ENCODE measurements at regions not wholly inside any gene's neighbourhood (a gene's known extent, or its start where the extent isn't known, plus 50 kb on each side); places are given as distances from the start of the nearest gene placed in this dataset.

DNA sequence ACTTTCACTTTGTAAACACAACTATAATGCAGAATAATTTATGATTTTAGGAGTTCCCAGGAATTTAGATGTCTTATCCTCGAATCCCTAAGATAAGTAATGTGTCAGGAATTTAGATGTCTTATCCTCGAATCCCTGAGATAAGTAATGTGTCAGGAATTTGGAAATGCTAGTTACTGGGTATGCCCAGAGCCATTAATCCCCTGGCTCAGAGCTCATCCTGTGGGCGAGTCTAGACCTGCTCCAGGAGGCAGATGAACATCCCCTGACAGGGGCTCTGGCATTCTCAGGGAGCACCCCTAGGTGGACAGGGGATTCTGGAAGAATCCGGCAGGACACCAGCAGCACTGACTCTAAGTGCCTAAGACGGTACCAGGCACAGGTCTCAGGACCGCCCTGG, 163.3 kb downstream of the ARRDC4 start:
- TF ChIP-seq, protein P1, sequence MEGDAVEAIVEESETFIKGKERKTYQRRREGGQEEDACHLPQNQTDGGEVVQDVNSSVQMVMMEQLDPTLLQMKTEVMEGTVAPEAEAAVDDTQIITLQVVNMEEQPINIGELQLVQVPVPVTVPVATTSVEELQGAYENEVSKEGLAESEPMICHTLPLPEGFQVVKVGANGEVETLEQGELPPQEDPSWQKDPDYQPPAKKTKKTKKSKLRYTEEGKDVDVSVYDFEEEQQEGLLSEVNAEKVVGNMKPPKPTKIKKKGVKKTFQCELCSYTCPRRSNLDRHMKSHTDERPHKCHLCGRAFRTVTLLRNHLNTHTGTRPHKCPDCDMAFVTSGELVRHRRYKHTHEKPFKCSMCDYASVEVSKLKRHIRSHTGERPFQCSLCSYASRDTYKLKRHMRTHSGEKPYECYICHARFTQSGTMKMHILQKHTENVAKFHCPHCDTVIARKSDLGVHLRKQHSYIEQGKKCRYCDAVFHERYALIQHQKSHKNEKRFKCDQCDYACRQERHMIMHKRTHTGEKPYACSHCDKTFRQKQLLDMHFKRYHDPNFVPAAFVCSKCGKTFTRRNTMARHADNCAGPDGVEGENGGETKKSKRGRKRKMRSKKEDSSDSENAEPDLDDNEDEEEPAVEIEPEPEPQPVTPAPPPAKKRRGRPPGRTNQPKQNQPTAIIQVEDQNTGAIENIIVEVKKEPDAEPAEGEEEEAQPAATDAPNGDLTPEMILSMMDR (IDR thresholded peaks at IDR 0.05): no peak
- TF ChIP-seq POLR2A (IDR thresholded peaks at IDR 0.05) (no peak), POLR2AphosphoS5 (IDR thresholded peaks at IDR 0.05) (no peak)
